GM19395 (cell line): ENCODE measurements at regions not wholly inside any gene's neighbourhood (a gene's known extent, or its start where the extent isn't known, plus 50 kb on each side); places are given as distances from the start of the nearest gene placed in this dataset.
"Not testable (repeated sequence)": the region's sequence is repeated elsewhere in the genome, so short reads cannot be mapped to it uniquely, and the experiment has no call there.

Experiments
- ATAC-seq: cut with Tn5 transposase; IDR thresholded peaks from one replicate; pipeline ENCODE4 v1.9.1; 2021; ENCODE audit warnings: mild to moderate bottlenecking, moderate library complexity; ENCODE audit not compliant: unreplicated experiment

GRCh38 chr13:68540244-68540643 lies 1310.1 kb upstream of the PCDH9 start:
- no peak for ATAC-seq

- ATAC-seq, result peak; percentile 65
Observed at GRCh38 chr13:68535329-68535728, 1305.2 kb upstream of the PCDH9 start.

DNA sequence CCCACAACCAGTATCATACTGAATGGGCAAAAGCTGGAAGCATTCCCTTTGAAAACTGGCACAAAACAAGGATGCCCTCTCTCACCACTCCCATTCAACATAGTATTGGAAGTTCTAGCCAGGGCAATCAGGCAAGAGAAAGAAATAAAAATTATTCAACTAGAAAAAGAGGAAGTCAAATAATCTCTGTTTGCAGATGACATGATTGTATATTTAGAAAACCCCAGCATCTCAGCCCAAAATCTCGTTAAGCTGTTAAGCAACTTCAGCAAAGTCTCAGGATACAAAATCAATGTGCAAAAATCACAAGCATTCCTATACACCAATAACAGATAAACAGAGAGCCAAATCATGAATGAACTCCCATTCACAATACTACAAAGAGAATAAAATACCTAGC lies 1297.0 kb upstream of the PCDH9 start:
- not testable (repeated sequence) for ATAC-seq

DNA sequence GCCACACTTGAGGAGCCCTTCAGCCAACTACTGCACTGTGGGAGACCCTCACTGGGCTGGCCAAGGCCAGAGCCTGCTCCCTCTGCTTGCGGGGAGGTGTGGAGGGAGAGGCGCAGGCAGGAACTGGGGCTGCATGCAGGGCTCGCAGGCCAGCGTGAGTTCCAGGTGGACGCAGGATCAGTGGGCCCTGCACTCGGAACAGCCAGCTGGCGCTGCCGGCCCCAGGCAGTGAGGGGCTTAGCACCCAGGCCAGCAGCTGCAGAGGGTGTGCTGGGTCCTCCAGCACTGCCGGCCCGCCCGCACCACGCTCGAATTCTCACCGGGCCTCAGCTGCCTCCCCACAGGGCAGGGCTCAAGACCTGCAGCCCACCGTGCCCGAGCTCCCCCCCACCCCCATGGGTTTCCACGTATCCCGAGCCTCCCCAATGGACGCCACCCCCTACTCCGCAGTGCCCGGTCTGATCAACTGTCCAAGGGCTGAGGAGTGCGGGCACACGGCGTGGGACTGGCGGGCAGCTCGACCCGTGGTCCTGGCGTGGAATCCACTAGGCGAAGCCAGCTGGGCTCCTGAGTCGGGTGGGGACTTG lies 1293.8 kb upstream of the PCDH9 start:
- ATAC-seq, result no peak

GRCh38 chr13:68522184-68522583 lies 1292.0 kb upstream of the PCDH9 start:
- ATAC-seq, result no peak

DNA sequence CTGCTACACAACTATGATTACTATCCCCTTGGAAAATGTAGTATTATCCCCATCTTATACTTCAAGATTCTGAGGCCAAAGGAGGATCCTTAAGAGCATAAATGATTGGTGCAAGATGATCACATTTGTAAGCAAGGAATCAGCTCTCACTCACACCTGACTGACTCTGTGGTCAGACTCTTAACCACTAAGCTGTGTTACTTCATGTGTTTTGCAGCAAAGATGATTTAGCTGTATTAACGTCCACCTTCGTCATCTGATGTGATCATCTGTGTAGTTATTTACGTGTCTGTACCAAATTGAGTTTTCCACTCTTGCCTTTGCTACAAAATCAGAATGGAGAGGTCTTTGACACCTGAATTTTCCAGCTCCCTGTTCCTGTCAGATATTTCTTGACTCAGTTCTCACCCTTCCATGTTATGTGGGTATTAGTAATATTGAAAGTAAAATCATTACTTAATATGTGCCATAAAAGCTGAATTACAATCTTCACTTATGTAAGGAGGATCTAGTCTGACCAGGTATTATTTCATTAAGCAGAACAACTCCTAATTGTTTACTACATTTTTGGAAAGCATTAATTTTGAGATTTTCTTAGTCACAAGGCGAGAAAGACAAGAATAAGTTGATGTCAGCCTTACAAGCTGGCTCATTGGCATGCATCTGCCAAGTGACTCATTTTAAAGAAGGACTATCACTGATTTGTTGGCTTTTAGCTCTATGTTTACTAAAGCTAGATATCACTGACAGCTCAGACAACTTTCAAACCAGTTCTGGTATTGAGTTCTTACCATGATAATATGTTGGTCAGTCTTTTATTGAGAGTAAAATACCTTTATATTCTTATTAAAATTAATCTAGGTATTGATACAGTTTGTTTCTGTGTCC lies 1279.8 kb upstream of the PCDH9 start:
- ATAC-seq, result peak; percentile 67

DNA sequence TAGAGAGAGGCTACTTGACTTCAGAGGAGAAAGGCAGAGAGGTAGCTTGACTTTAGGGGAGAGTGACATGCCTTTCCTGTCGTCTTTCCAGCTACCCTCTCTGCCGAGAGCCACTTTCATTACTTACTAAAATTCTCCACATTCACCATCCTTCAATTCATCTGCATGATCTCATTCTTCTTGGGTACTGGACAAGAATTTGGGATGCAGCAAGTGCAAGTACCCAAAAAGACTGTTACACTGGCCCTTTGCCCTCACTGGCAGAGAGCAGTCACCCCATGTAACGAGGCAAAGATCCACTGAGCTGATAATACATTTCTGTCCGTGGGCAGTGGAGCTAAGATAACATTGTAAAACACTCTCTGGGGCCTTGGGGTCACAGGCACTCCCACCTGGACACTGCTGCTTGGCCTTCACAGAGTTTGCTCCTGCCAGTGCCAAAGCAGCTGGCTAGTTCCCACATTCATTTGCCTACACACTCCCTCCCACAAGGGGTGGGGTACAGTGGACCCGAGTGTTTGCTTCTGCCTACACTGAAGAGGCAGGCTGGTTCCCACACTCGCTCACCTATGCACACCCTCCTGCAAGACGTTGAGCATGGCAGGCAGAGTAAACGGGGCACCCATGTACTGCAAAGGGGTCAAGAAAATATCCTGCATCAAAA lies 1276.9 kb upstream of the PCDH9 start:
- no peak for ATAC-seq

- no peak for ATAC-seq
Observed at GRCh38 chr13:68490594-68490993, 1260.5 kb upstream of the PCDH9 start.

DNA sequence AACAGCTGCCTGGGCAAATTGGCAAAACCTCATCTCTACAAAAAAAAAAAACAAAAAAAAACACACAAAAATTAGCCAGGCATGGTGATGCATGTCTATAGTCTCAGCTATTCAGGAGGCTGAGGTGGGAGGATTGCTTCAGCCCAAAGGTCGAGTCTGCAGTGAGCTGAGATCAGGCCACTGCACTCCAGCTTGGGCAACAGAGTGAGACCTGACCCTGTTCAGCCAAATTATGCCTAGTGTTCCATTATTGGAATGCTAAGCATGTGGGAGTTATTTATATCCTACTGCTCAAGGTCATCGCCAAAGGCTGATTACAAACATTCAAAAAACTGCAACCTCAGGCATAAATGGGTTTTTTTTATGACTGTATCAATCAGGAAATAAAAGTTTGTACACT lies 1251.0 kb upstream of the PCDH9 start:
- ATAC-seq, result no peak

- ATAC-seq, result no peak
Observed at GRCh38 chr13:68473834-68474326, 1243.7 kb upstream of the PCDH9 start.

- no peak for ATAC-seq
Observed at GRCh38 chr13:68467160-68467559, 1237.0 kb upstream of the PCDH9 start.

DNA sequence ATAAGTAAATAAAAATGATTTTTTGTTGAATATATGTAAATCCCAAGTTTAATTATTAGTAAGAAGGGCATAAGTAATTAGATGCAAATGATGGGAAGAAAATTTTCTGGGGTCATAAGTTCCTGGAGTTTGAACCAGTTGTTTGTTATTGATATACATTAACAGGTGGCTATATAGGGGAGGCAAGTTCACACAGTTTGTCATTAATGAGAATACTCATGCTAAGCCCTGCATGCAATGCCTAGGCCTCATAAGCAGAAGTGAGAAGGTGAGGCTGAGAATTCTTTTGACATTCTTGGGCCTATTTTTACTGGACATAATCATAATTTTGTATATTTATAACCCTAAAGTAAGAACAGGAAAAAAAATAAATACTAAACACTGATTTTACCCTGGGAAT lies 1210.7 kb upstream of the PCDH9 start:
- no peak for ATAC-seq

DNA sequence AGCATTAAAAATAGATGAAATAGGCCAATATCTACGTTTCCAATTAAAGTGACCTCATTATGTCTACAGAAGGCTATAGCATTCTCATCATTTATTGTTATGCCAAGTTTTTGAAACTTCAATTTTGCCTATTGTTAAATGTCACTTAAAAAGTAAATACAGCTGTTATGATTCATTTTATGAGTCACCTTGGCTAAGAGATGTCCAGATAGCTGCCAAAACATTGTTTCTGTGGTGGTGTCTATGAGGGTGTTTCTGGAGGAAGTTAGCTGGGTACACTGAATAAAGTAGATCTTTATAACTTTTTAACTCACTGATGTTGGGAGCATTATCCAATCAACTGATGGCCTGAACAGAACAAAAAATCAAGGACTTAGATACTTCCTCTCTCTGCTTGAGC lies 1209.7 kb upstream of the PCDH9 start:
- ATAC-seq, result no peak

- ATAC-seq, result no peak
Observed at GRCh38 chr13:68428292-68428691, 1198.2 kb upstream of the PCDH9 start.

- ATAC-seq, result no peak
Observed at GRCh38 chr13:68417801-68418200, 1187.7 kb upstream of the PCDH9 start.

DNA sequence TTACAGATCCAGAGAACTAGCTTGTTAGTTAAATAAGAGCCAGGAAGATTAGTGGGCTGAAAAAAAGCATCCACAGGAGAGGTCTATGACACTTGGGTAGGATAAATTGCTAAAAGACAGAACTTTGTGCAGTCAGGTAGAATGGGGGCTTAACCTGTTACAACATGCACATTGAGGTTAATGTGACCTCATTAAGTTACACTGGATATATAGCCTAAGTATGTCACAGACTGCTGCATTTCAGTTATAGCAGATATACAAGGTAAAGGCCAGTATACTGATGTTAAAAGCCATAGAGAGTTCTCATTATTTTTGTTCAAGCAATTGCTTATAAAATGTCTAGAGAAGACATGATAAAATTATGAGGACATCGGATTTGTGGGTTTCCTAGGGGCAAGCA lies 1179.9 kb upstream of the PCDH9 start:
- ATAC-seq, result no peak

- no peak for ATAC-seq
Observed at GRCh38 chr13:68390987-68391386, 1160.9 kb upstream of the PCDH9 start.

- no peak for ATAC-seq
Observed at GRCh38 chr13:68386808-68387207, 1156.7 kb upstream of the PCDH9 start.

- ATAC-seq, result no peak
Observed at GRCh38 chr13:68380041-68380973, 1150.2 kb upstream of the PCDH9 start.

GRCh38 chr13:68378294-68378693 lies 1148.2 kb upstream of the PCDH9 start:
- ATAC-seq, result no peak

DNA sequence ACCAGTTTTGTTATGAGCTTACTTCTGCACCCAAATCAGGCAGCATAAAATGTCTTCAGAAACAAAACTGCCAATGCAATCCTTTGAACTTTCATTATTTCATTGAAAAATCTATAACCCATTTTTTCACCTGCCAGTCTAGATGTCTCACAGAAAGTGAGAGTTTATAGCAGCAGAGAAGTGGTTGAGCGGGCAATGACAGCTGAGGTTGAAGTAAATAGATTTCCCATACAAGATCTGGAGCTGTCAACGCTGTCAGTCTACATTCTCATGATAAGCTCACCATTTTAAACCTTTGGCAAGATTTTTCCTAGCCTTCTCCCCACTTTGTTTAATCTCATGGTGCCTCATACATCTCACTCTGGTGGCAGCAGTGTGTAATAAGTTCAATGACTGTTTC lies 1144.9 kb upstream of the PCDH9 start:
- ATAC-seq, result no peak
